ENCODE measurements at regions not wholly inside any gene's neighbourhood (a gene's known extent, or its start where the extent isn't known, plus 50 kb on each side); places are given as distances from the start of the nearest gene placed in this dataset.

DNA sequence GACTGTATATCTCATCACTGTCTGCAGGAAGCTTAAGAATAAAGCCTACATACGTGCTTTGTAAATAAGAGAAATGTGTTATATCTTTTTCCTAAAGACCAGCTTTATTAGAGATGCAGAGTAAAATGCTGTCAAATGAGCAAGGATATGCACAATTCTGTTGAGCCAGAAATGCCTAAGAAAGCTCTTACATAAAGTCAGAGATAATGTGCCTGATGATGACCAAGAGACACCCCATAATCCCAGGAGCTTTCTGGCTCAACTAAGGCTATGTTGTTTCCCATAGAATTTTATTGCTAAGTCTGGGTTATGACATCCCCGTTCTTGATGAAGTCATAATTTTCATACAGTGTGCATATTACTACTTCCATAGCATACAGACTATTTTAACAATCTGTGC lies 209.9 kb downstream of the GALC start:
- TF ChIP-seq POLR2AphosphoS5 (IDR thresholded peaks at IDR 0.05): no peak
- TF ChIP-seq, protein P1, sequence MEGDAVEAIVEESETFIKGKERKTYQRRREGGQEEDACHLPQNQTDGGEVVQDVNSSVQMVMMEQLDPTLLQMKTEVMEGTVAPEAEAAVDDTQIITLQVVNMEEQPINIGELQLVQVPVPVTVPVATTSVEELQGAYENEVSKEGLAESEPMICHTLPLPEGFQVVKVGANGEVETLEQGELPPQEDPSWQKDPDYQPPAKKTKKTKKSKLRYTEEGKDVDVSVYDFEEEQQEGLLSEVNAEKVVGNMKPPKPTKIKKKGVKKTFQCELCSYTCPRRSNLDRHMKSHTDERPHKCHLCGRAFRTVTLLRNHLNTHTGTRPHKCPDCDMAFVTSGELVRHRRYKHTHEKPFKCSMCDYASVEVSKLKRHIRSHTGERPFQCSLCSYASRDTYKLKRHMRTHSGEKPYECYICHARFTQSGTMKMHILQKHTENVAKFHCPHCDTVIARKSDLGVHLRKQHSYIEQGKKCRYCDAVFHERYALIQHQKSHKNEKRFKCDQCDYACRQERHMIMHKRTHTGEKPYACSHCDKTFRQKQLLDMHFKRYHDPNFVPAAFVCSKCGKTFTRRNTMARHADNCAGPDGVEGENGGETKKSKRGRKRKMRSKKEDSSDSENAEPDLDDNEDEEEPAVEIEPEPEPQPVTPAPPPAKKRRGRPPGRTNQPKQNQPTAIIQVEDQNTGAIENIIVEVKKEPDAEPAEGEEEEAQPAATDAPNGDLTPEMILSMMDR (IDR thresholded peaks at IDR 0.05): no peak

DNA sequence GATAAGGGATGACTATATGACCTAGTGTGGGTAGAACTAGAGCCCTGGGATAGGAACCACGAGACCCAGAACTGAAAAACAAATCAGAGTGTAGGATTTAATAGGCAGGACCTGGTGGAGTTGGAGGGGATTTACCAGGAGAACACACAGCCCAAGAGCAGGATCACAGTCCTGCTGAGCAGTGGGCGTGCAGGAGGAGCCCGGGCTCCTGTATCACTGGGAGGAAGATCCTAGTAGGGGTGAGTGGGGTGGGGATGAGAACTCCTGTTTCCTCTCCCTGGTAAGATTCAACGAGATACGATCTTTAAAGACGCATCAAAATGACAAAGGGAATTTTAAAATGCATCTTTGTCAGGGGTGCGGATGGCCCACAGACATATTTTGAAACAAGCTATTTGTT lies 220.1 kb downstream of the GALC start:
- Histone ChIP-seq H3K36me3 (no peaks in the 10 kb centered on the region), H3K27ac (replicated peaks in 1 of 4) (no peak overlapping the region), H3K4me1 (no peaks in the 10 kb centered on the region), H3K27me3 (no peaks in the 10 kb centered on the region), H3K4me3 (no peak overlapping the region), H3K9me3 (peaks cover 0 to 16% (median 0%) of the 10 kb centered on the region in 4 donors)
- intact Hi-C loops (cut with DNase I): no loop called here
- WGBS: 87% methylated on average over 7 of the region's 7 CpGs
- TF ChIP-seq POLR2AphosphoS5 (IDR thresholded peaks at IDR 0.05) (no peak), EP300 (IDR thresholded peaks at IDR 0.05) (no peak), POLR2A (IDR thresholded peaks at IDR 0.05; ENCODE audit: low read depth) (no peak)
- TF ChIP-seq, protein P1 (IDR thresholded peaks at IDR 0.05): no peak
- DNase-seq (ENCODE audit: extremely low spot score): no peak

More for the DNA sequence above, 209.9 kb downstream of the GALC start:
- WGBS: 83% methylated on average over 2 of the region's 2 CpGs
- Histone ChIP-seq H3K27ac (replicated peaks in 1 of 4) (no peak overlapping the region), H3K9me3 (peaks cover 0 to 10% (median 4%) of the 10 kb centered on the region in 4 donors), H3K4me3 (no peak overlapping the region), H3K36me3 (no peaks in the 10 kb centered on the region), H3K27me3 (no peaks in the 10 kb centered on the region), H3K4me1 (no peaks in the 10 kb centered on the region)
- intact Hi-C loops (cut with DNase I): no loop called here
- DNase-seq (ENCODE audit: extremely low spot score): no peak

DNA sequence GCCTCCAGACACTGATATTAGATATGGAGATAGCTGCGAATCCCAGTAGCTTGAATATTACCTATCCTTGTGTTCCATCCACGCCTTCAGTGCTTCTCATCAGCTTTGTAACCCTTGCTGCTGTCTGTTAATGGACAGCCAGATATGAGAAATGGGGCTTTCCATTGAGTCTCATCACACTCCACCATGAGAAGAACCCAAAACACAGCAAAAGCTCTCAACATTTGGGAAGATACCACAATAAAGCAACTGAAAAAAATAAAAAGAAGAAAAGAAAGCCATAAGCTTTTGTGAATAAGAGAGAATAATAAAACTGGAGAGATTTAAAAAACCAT lies 225.4 kb downstream of the GALC start:
- peaks cover 0 to 16% (median 0%) of the 10 kb centered on the region in 4 donors for H3K9me3 ChIP-seq
- no peaks in the 10 kb centered on the region for H3K27me3 ChIP-seq
- no peak overlapping the region for H3K27ac ChIP-seq (replicated peaks in 1 of 4)
- no peak for DNase-seq (ENCODE audit: extremely low spot score)
- 94% methylated on average over 2 of the region's 2 CpGs for WGBS
- H3K36me3 ChIP-seq: no peaks in the 10 kb centered on the region
- no peak overlapping the region for H3K4me3 ChIP-seq
- H3K4me1 ChIP-seq: no peaks in the 10 kb centered on the region
- intact Hi-C loops (cut with DNase I): no loop called here
- no peak for TF ChIP-seq POLR2AphosphoS5 (IDR thresholded peaks at IDR 0.05)
- TF ChIP-seq POLR2A (IDR thresholded peaks at IDR 0.05; ENCODE audit: low read depth): no peak
- TF ChIP-seq EP300 (IDR thresholded peaks at IDR 0.05): no peak
- TF ChIP-seq, protein P1 (IDR thresholded peaks at IDR 0.05): no peak

DNA sequence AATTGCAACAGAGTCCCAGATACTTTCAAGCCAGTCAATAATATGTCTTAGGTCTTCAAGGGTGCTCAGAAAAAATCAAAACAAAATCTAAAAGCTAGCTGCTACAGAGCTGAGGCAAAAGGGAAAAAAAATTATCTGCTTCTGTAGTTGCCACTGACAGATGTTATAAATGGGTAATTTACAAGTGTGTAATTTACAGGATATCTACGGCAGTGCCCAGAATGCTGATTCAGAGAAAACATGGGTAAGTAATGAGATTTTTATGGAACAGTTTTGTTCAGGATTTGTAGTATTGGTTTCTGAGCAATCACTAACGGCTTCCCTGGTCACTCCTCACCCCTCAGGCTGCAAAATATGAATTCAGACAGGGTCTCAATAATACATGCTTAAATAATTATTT lies 234.1 kb downstream of the GALC start:
- intact Hi-C loops (cut with DNase I): no loop called here
- TF ChIP-seq EP300 (IDR thresholded peaks at IDR 0.05) (no peak), POLR2A (IDR thresholded peaks at IDR 0.05; ENCODE audit: low read depth) (no peak)
- TF ChIP-seq, protein P1 (IDR thresholded peaks at IDR 0.05): no peak
- Histone ChIP-seq H3K4me3 (no peak overlapping the region), H3K36me3 (no peaks in the 10 kb centered on the region), H3K27ac (replicated peaks in 1 of 4) (no peak overlapping the region), H3K9me3 (peaks cover 0 to 7% (median 0%) of the 10 kb centered on the region in 4 donors), H3K27me3 (no peaks in the 10 kb centered on the region), H3K4me1 (no peaks in the 10 kb centered on the region)
- DNase-seq (ENCODE audit: extremely low spot score): no peak
- WGBS: 33% methylated on average over 2 of the region's 2 CpGs

DNA sequence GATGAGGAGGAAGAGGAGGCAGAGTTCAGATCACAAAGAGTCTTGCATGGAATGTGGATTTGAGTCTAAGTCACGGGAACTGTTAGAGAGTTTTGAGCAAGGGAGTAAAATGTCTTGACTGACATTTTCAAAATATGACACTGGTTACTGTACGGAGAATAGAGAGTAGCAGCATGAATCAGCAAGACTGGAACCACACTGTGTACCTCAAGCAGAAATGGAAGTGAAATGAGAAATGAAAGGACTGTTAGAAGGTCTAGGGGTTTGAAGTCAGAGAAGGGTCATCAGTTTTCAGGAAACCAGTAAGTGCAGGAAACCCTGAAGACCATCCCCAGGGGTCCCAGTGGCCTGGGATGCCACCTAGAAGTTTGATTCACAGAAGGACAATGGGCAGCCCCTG lies 236.3 kb downstream of the GALC start:
- H3K4me3 ChIP-seq: no peak overlapping the region
- WGBS: 67% methylated on average over 2 of the region's 2 CpGs
- intact Hi-C loops (cut with DNase I): no loop called here
- no peaks in the 10 kb centered on the region for H3K36me3 ChIP-seq
- DNase-seq (ENCODE audit: extremely low spot score): no peak
- H3K27ac ChIP-seq (replicated peaks in 1 of 4): no peak overlapping the region
- H3K9me3 ChIP-seq: no peaks in the 10 kb centered on the region
- H3K27me3 ChIP-seq: no peaks in the 10 kb centered on the region
- TF ChIP-seq, protein P1 (IDR thresholded peaks at IDR 0.05): no peak
- TF ChIP-seq EP300 (IDR thresholded peaks at IDR 0.05): no peak
- no peak for TF ChIP-seq POLR2AphosphoS5 (IDR thresholded peaks at IDR 0.05)
- no peak for TF ChIP-seq POLR2A (IDR thresholded peaks at IDR 0.05; ENCODE audit: low read depth)
- no peaks in the 10 kb centered on the region for H3K4me1 ChIP-seq
